Urinary bladder (tissue), 3 donors: ENCODE measurements at regions not wholly inside any gene's neighbourhood (a gene's known extent, or its start where the extent isn't known, plus 50 kb on each side); places are given as distances from the start of the nearest gene placed in this dataset.

Source experiments
- DNase-seq: peaks from one replicate; pipeline ENCODE4 v3.0.0-alpha.2; 2015; ENCODE audit errors: extremely low spot score
- H3K27ac ChIP-seq: one replicate; pipeline ENCODE4 v1.5.1; 2013; ENCODE audit warnings: low read depth, mild to moderate bottlenecking, moderate library complexity
- H3K36me3 ChIP-seq: one replicate; pipeline ENCODE4 v1.6.1; 2013; ENCODE audit warnings: mild to moderate bottlenecking, moderate library complexity; ENCODE audit not compliant: insufficient read depth
- H3K4me1 ChIP-seq: one replicate; pipeline ENCODE4 v1.6.1; 2013; ENCODE audit warnings: mild to moderate bottlenecking, moderate library complexity; ENCODE audit not compliant: insufficient read depth
- H3K4me3 ChIP-seq: one replicate; pipeline ENCODE4 v1.5.1; 2013; ENCODE audit warnings: low read depth, low read length
- WGBS: extraction: QIAGEN DNeasy Blood & Tissue Kit; methylation state at CpG from one replicate; pipeline ENCODE4 v1.1.7; 2013; 5-methylcytosine and 5-hydroxymethylcytosine counted together
- donor health status: healthy with polysubstance abuse.
- donor health status: healthy.

GRCh38 chr7:109213081-109213480 lies 643.4 kb downstream of the DNAJB9 start:
- Histone ChIP-seq H3K36me3 (no peaks in the 10 kb centered on the region), H3K27ac (no peak overlapping the region), H3K4me1 (no peaks in the 10 kb centered on the region), H3K4me3 (no peak overlapping the region)
- WGBS, result 72% methylated on average over 3 of the region's 3 CpGs
- no peak for DNase-seq

- Histone ChIP-seq H3K4me1 (no peaks in the 10 kb centered on the region), H3K27ac (no peak overlapping the region), H3K4me3 (no peak overlapping the region), H3K36me3 (no peaks in the 10 kb centered on the region)
- DNase-seq, result no peak
- 57% methylated on average over 3 of the region's 3 CpGs for WGBS
Measured at GRCh38 chr7:109215341-109215740, 645.7 kb downstream of the DNAJB9 start.

DNA sequence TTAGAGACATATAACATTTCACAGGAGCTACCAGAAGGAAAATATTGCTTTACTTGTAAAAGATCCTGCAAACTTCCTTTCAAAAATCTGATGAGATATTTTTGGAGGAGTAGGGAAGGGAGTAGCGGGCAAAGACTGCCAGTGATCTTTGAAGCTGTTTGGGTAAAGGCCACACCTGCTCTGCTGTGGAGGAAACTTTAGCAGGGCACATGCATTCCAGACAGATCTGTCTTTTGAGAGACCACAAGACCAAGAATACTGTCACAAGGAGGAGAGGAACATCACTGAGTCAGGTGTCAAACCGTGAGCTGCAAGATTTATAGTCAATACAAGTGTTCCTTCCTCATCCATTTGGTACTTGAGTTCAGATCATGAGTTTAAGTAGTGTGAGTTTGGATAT lies 654.4 kb downstream of the DNAJB9 start:
- DNase-seq, result no peak
- WGBS, result 67% methylated on average over 2 of the region's 2 CpGs
- H3K36me3 ChIP-seq, result no peaks in the 10 kb centered on the region
- no peaks in the 10 kb centered on the region for H3K4me1 ChIP-seq
- H3K27ac ChIP-seq, result no peak overlapping the region
- H3K4me3 ChIP-seq, result no peak overlapping the region

DNA sequence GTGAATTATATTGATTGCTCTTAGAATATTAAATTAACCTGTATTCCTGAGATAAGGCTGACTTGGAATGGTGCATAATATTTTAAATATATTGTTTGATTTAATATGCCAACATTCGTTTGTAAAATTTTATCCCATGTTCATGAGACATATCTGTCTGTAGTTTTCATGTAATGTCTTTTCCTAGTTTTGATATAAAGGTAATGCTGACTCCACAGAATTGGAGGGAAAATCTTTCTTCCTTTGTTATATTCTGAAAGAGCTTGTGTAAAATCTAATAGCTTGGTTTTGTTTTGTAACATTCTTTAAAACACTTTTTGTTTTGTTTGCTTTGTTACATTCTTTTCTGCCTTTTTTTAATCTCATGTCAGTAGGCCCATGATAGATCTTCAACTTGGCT lies 657.0 kb downstream of the DNAJB9 start:
- Histone ChIP-seq H3K27ac (no peak overlapping the region), H3K4me1 (no peaks in the 10 kb centered on the region), H3K4me3 (no peak overlapping the region), H3K36me3 (no peaks in the 10 kb centered on the region)
- 76% methylated on average over 1 of the region's 1 CpG for WGBS
- DNase-seq, result no peak

DNA sequence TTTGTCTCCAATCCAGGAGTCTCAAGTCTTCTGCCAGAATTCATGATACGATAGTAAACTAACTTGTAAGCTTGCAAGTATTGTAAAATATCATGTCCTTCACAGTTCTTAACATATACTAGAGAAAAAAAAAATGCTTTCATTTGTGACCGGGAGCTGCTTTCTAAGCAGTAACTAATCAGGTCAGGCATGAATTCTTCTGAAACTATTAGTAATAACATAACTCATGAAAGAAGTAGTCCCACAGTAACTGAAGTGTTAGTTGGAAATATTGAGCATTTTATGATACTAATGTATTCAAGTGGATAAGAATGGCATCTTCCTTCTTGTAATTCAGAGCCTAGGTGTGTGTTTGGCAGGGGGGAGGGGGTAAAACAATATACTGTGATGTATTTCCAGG lies 665.6 kb downstream of the DNAJB9 start:
- WGBS, result 51% methylated on average over 2 of the region's 2 CpGs
- H3K4me1 ChIP-seq, result no peaks in the 10 kb centered on the region

GRCh38 chr7:109246330-109247077 lies 676.8 kb downstream of the DNAJB9 start:
- Histone ChIP-seq H3K36me3 (no peaks in the 10 kb centered on the region), H3K4me3 (no peak overlapping the region), H3K4me1 (no peaks in the 10 kb centered on the region), H3K27ac (no peak overlapping the region)
- 70% methylated on average over 10 of the region's 10 CpGs for WGBS
- no peak for DNase-seq

More for the DNA sequence above, 665.6 kb downstream of the DNAJB9 start:
- H3K27ac ChIP-seq, result no peak overlapping the region
- H3K36me3 ChIP-seq, result no peaks in the 10 kb centered on the region
- H3K4me3 ChIP-seq, result no peak overlapping the region
- no peak for DNase-seq

- DNase-seq, result no peak
- no peak overlapping the region for H3K4me3 ChIP-seq
- no peak overlapping the region for H3K27ac ChIP-seq
- 73% methylated on average over 3 of the region's 3 CpGs for WGBS
- H3K36me3 ChIP-seq, result no peaks in the 10 kb centered on the region
- H3K4me1 ChIP-seq, result no peaks in the 10 kb centered on the region
Measured at GRCh38 chr7:109256762-109257560, 687.3 kb downstream of the DNAJB9 start.

DNA sequence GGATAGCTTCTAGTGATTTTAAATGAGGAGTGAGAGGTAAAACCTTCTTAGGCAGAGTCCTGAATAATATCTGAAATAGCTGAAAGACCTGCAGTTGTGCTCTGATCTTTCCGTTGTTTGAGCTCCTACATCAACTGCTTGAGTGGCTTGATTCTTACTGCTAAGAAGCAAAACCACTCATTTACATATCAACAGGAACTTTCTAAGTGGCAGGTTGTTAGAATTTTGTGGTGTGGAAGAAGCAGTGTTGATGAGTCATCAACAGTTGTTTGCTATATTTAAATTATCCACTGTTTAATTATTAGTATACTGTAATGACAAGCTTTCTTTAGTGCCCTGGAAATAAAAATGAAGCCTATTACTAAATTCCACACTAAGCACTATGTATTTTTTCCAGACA lies 689.5 kb downstream of the DNAJB9 start:
- Histone ChIP-seq H3K4me1 (no peaks in the 10 kb centered on the region), H3K27ac (no peak overlapping the region), H3K36me3 (no peaks in the 10 kb centered on the region), H3K4me3 (no peak overlapping the region)
- no peak for DNase-seq
- 49% methylated on average over 1 of the region's 1 CpG for WGBS

GRCh38 chr7:109261781-109262180 lies 692.1 kb downstream of the DNAJB9 start:
- Histone ChIP-seq H3K36me3 (no peaks in the 10 kb centered on the region), H3K4me3 (no peak overlapping the region), H3K4me1 (no peaks in the 10 kb centered on the region), H3K27ac (no peak overlapping the region)
- WGBS, result 83% methylated on average over 3 of the region's 3 CpGs
- DNase-seq, result no peak

GRCh38 chr7:109266610-109267009 lies 696.9 kb downstream of the DNAJB9 start:
- H3K4me1 ChIP-seq, result no peaks in the 10 kb centered on the region
- no peak overlapping the region for H3K4me3 ChIP-seq
- H3K36me3 ChIP-seq, result no peaks in the 10 kb centered on the region
- H3K27ac ChIP-seq, result no peak overlapping the region
- no peak for DNase-seq
- 82% methylated on average over 3 of the region's 3 CpGs for WGBS

- Histone ChIP-seq H3K27ac (no peak overlapping the region), H3K4me1 (no peaks in the 10 kb centered on the region), H3K36me3 (no peaks in the 10 kb centered on the region), H3K4me3 (no peak overlapping the region)
- no peak for DNase-seq
Measured at GRCh38 chr7:109276348-109276747, 706.7 kb downstream of the DNAJB9 start.

DNA sequence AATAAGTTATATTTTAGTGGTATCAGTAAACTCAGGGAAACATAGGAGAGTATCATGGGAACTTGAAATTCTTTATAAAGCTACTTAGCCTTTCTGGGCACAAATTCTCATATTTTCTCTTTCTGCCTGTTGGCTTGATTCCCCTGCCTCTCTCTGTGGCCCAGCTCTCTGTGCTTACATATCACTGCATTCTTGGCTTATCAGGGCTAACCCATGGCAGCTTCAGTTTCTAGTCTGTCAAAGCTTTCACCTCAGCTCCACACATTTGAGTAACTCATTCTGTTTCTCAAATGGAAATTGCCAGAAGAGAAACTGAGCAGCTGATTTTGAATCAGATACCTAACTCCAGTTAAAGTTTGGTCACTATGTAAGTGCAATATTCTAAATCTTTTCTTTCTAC lies 713.1 kb downstream of the DNAJB9 start:
- H3K36me3 ChIP-seq, result no peaks in the 10 kb centered on the region
- H3K27ac ChIP-seq, result no peak overlapping the region
- no peak overlapping the region for H3K4me3 ChIP-seq
- DNase-seq, result no peak
- no peaks in the 10 kb centered on the region for H3K4me1 ChIP-seq

- Histone ChIP-seq H3K4me1 (no peaks in the 10 kb centered on the region), H3K36me3 (no peaks in the 10 kb centered on the region), H3K27ac (no peak overlapping the region), H3K4me3 (no peak overlapping the region)
- no peak for DNase-seq
- 21% methylated on average over 1 of the region's 1 CpG for WGBS
Measured at GRCh38 chr7:109284943-109285342, 715.3 kb downstream of the DNAJB9 start.

- H3K27ac ChIP-seq, result no peak overlapping the region
- no peaks in the 10 kb centered on the region for H3K36me3 ChIP-seq
- DNase-seq, result no peak
- H3K4me3 ChIP-seq, result no peak overlapping the region
- H3K4me1 ChIP-seq, result no peaks in the 10 kb centered on the region
- WGBS, result 35% methylated on average over 2 of the region's 2 CpGs
Measured at GRCh38 chr7:109295158-109295557, 725.5 kb downstream of the DNAJB9 start.
